ENCODE measurements at regions not wholly inside any gene's neighbourhood (a gene's known extent, or its start where the extent isn't known, plus 50 kb on each side); places are given as distances from the start of the nearest gene placed in this dataset.

- Histone ChIP-seq H3K36me3 (no peaks in the 10 kb centered on the region), H3K9me3 (no peaks in the 10 kb centered on the region), H3K27me3 (no peaks in the 10 kb centered on the region), H3K4me3 (ENCODE audit: low read depth, low read length) (no peak overlapping the region), H3K4me1 (no peaks in the 10 kb centered on the region)
- no peak for TF ChIP-seq CTCF (IDR thresholded peaks at IDR 0.05; ENCODE audit: low read depth, low read length)
- DNase-seq = no peak
These were observed 150.6 kb downstream of the PDCD6IP start for GRCh38 chr3:33949074-33949473.

DNA sequence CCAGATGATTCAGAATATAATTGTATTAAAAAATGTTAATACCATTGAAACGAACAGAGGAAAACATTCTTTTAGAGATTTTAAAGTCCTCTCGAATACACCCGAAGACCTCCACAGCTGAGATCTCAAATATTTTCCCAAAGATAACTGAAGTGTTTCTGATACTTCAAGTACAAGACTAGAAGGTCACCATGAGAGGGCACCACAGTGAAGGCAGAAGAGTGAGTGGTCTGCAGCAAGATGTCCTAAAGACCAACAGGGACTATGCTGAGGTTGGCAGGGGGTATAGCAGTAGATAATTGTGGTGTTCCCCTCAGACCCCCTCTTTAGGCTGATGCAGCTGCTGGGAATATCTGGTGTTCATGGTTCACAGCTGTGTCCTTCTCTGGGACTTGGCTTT lies 156.5 kb downstream of the PDCD6IP start:
- no peak for TF ChIP-seq CTCF (IDR thresholded peaks at IDR 0.05; ENCODE audit: low read depth, low read length)
- Histone ChIP-seq H3K36me3 (no peaks in the 10 kb centered on the region), H3K4me3 (ENCODE audit: low read depth, low read length) (no peak overlapping the region), H3K4me1 (no peaks in the 10 kb centered on the region), H3K27me3 (no peaks in the 10 kb centered on the region), H3K9me3 (no peaks in the 10 kb centered on the region)
- no peak for DNase-seq

DNA sequence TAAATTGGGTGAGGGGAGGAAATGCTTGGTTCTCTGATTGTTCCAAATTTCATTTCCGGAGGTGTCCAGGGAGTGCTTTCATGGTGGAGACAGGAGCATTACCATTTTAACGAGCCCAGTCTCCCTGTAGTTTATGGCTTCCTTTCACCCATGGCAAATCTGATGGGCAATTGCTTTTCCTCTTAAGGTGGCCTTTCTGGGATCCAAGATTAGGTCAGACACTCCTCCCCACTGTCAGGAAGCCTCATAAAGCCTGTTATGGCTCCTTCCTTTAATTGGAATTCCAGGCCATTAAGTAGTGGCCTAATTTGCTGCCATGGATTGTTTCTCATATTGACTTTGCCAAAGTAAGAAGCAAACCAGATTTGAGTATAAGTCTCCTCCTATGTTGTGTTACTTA lies 157.8 kb downstream of the PDCD6IP start:
- no peaks in the 10 kb centered on the region for H3K9me3 ChIP-seq
- H3K4me1 ChIP-seq = no peaks in the 10 kb centered on the region
- no peaks in the 10 kb centered on the region for H3K27me3 ChIP-seq
- no peak for DNase-seq
- no peaks in the 10 kb centered on the region for H3K36me3 ChIP-seq
- no peak for TF ChIP-seq CTCF (IDR thresholded peaks at IDR 0.05; ENCODE audit: low read depth, low read length)
- H3K4me3 ChIP-seq (ENCODE audit: low read depth, low read length) = no peak overlapping the region

- no peaks in the 10 kb centered on the region for H3K4me1 ChIP-seq
- TF ChIP-seq CTCF (IDR thresholded peaks at IDR 0.05; ENCODE audit: low read depth, low read length) = no peak
These were observed 158.3 kb downstream of the PDCD6IP start for GRCh38 chr3:33956776-33957175.

DNA sequence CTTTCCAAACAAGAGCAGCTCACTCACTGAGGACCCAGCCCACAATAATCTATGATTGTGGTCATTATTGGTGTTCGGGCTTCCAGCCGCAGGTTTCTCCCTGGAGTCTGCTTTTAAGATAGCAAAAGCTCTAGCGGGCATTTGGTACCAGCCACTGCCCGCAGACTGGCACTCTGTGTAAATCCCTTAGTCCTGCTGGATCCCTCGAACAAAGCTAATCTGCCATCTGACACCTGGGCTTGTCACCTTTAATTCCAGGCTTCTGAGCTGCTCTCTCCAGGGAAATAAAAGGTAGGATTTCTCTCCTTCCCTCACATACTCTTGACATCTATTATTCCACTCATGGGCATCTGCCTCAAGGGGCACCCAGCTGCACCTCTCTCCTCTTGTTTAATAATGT lies 158.7 kb downstream of the PDCD6IP start:
- Histone ChIP-seq H3K27me3 (no peaks in the 10 kb centered on the region), H3K9me3 (no peaks in the 10 kb centered on the region), H3K36me3 (no peaks in the 10 kb centered on the region), H3K4me1 (no peaks in the 10 kb centered on the region), H3K4me3 (ENCODE audit: low read depth, low read length) (no peak overlapping the region)
- no peak for DNase-seq
- TF ChIP-seq CTCF (IDR thresholded peaks at IDR 0.05; ENCODE audit: low read depth, low read length) = no peak

More at GRCh38 chr3:33956776-33957175, 158.3 kb downstream of the PDCD6IP start:
- no peaks in the 10 kb centered on the region for H3K9me3 ChIP-seq
- no peak overlapping the region for H3K4me3 ChIP-seq (ENCODE audit: low read depth, low read length)
- H3K27me3 ChIP-seq = no peaks in the 10 kb centered on the region
- no peaks in the 10 kb centered on the region for H3K36me3 ChIP-seq
- no peak for DNase-seq

- no peaks in the 10 kb centered on the region for H3K4me1 ChIP-seq
- H3K9me3 ChIP-seq = no peaks in the 10 kb centered on the region
- TF ChIP-seq CTCF (IDR thresholded peaks at IDR 0.05; ENCODE audit: low read depth, low read length) = no peak
- H3K4me3 ChIP-seq (ENCODE audit: low read depth, low read length) = no peak overlapping the region
- no peaks in the 10 kb centered on the region for H3K27me3 ChIP-seq
- no peaks in the 10 kb centered on the region for H3K36me3 ChIP-seq
- no peak for DNase-seq
These were observed 160.2 kb downstream of the PDCD6IP start for GRCh38 chr3:33958661-33959060.

Data from BE2C (cell line).